ENCODE measurements at regions not wholly inside any gene's neighbourhood (a gene's known extent, or its start where the extent isn't known, plus 50 kb on each side); places are given as distances from the start of the nearest gene placed in this dataset.

DNA sequence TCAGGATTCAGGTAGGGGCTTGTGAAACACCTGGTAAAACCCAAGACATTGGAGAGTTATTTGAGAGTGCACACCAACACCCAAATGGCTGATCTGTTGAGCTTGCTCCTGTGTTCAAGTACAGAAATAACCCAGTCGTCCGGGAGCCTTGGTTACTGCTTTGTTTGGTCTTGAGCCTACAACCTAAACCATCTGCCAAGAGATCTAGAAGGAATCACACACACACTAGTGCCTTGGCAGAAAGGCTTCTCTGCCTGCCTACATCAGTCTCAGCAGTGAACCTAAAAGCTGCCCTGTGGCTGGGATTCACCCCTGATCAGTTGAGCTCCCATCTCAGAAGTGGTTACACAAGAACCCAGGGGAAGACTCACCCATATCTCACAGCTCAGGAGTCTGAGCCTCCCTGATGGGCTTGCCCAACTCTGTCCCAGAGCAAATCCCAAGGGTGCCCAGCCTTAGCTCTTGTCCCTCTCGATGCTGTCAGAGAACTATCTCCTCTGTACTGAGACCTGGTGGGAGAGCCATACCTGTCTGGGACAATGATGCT, 167.6 kb downstream of the CXCL12 start:
- TF ChIP-seq, protein P1, sequence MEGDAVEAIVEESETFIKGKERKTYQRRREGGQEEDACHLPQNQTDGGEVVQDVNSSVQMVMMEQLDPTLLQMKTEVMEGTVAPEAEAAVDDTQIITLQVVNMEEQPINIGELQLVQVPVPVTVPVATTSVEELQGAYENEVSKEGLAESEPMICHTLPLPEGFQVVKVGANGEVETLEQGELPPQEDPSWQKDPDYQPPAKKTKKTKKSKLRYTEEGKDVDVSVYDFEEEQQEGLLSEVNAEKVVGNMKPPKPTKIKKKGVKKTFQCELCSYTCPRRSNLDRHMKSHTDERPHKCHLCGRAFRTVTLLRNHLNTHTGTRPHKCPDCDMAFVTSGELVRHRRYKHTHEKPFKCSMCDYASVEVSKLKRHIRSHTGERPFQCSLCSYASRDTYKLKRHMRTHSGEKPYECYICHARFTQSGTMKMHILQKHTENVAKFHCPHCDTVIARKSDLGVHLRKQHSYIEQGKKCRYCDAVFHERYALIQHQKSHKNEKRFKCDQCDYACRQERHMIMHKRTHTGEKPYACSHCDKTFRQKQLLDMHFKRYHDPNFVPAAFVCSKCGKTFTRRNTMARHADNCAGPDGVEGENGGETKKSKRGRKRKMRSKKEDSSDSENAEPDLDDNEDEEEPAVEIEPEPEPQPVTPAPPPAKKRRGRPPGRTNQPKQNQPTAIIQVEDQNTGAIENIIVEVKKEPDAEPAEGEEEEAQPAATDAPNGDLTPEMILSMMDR (IDR thresholded peaks at IDR 0.05), result no peak
- no peak for TF ChIP-seq POLR2A (IDR thresholded peaks at IDR 0.05)
